Heart right ventricle (tissue), 16 donors: ENCODE measurements at regions not wholly inside any gene's neighbourhood (a gene's known extent, or its start where the extent isn't known, plus 50 kb on each side); places are given as distances from the start of the nearest gene placed in this dataset.

ENCODE experiments used
- ATAC-seq, 8 donors: fragments of 200-7000 bp; cut with Tn5 transposase; one replicate each; pipeline ENCODE4 v1.9.1; 2020; ENCODE audit warnings: mild to moderate bottlenecking in 8 of 8, moderate library complexity in 8 of 8, moderate number of reproducible peaks in 1 of 8
- DNase-seq, 2 donors: peaks; one replicate each; pipeline ENCODE4 v3.0.0-alpha.2; 2020
- H3K27ac ChIP-seq, 10 donors: fragments of 200-600 bp; sonication (generic) in 2 of 10; one replicate each; pipeline versions ENCODE4 v1.5.0 to v1.8.0; 2020 to 2022; ENCODE audit warnings: mild to moderate bottlenecking in 3 of 10
- H3K27me3 ChIP-seq, 7 donors: fragments of 200-600 bp; one replicate each; pipeline ENCODE4 v1.8.0; 2021 to 2022; ENCODE audit warnings: mild to moderate bottlenecking in 2 of 7
- H3K36me3 ChIP-seq, 9 donors: fragments of 200-600 bp; sonication (generic) in 1 of 9; one replicate each; pipeline versions ENCODE4 v1.5.0 to v1.8.0; 2020 to 2022; ENCODE audit warnings: mild to moderate bottlenecking in 2 of 9
- H3K4me1 ChIP-seq, 9 donors: fragments of 200-600 bp; sonication (generic) in 1 of 9; one replicate each; pipeline versions ENCODE4 v1.5.0 to v1.8.0; 2020 to 2022; ENCODE audit warnings: mild to moderate bottlenecking in 4 of 9
- H3K4me3 ChIP-seq, 10 donors: fragments of 200-600 bp; sonication (generic) in 2 of 10; one replicate each; pipeline versions ENCODE4 v1.5.0 to v1.8.0; 2020 to 2022; ENCODE audit warnings: mild to moderate bottlenecking in 7 of 10, moderate library complexity in 2 of 10
- H3K9me3 ChIP-seq, 11 donors: fragments of 200-600 bp in 10 of 11; sonication (generic) in 2 of 11; one replicate each; pipeline versions ENCODE4 v1.5.0 to v1.8.0; 2013 to 2022; ENCODE audit warnings: mild to moderate bottlenecking in 2 of 11, control low read depth in 1 of 11, moderate library complexity in 1 of 11
- WGBS, 2 donors: extraction: QIAGEN DNeasy Blood & Tissue Kit; methylation state at CpG; one replicate each; pipeline ENCODE4 v1.1.7; 2013; ENCODE audit warnings: inconsistent platforms in 1 of 2; 5-methylcytosine and 5-hydroxymethylcytosine counted together
- intact Hi-C, 10 donors: fragments of 100-400 bp; cut with DNase I; formaldehyde crosslinking; loops; one replicate each; pipeline versions ENCODE4 v1.11.1 to v1.14.2; 2022
- TF ChIP-seq, protein P1 (sequence below), 9 donors: fragments of 200-600 bp; sonication (generic) in 2 of 9; IDR thresholded peaks; one replicate each; pipeline versions ENCODE4 v1.5.0 to v1.8.0; 2021 to 2022; ENCODE audit warnings: antibody characterized with exemption in 9 of 9, mild to moderate bottlenecking in 5 of 9, moderate library complexity in 1 of 9
- donor health status: Arrhythmogenic right ventricular cardiomyopathy.
- donor health status: ischemic (EF 13 %, LVEDD 7.1; RV severe dilation, severe dysfunction).
- donor health status: healthy with polysubstance abuse.
- donor health status: DM: no; HTN: yes; CAD: no.
- donor health status: DM: no; HTN: no; CAD: no.
- donor health status: ischemic (EF 25% LVEDD 6.9; RV normal size, moderate dysfunction).
- donor health status: ischemic (EF 25% LVEDD 5.7; RV mildly dilated, moderate dysfunction).
- donor health status: healthy.
- donor health status: DM: yes; HTN: yes; CAD: no.
- donor health status: Ischemic cardiomyopathy.
- donor health status: ischemic (EF 35%, LVEDD 5.7; RV mildly dilated, moderate dysfunction).
- donor health status: nonischemic (EF 11% LVEDD 7.7; RV severe dilation, severe dysfunction).
- donor health status: DM: yes; HTN: yes; CAD: no.
- donor health status: PGD.
- donor health status: ischemic (EF 29% LVEDD 5.4; RV normal size, mild dysfunction).
- donor health status: nonischemic (EF 23%, LVEDD 6.1; RV moderate dilation, normal function).

DNA sequence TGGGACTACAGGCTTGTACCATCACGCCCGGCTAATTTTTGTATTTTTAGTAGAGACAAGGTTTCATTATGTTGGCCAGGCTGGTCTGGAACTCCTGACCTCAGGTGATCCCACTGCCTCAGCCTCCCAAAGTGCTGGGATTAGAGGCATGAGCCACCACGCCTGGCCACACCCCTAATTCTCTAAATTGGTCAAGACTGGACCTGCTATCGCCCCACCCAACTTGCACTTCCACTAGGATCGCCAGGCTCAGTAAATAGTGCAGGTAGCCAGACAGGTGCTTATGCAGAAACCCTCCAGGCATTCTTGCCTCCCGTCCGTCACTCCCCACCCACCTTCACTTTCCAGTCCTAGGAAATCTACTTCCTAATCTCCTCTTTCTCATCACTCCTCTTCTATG, 481.4 kb upstream of the EEF2KMT start:
- TF ChIP-seq, protein P1, sequence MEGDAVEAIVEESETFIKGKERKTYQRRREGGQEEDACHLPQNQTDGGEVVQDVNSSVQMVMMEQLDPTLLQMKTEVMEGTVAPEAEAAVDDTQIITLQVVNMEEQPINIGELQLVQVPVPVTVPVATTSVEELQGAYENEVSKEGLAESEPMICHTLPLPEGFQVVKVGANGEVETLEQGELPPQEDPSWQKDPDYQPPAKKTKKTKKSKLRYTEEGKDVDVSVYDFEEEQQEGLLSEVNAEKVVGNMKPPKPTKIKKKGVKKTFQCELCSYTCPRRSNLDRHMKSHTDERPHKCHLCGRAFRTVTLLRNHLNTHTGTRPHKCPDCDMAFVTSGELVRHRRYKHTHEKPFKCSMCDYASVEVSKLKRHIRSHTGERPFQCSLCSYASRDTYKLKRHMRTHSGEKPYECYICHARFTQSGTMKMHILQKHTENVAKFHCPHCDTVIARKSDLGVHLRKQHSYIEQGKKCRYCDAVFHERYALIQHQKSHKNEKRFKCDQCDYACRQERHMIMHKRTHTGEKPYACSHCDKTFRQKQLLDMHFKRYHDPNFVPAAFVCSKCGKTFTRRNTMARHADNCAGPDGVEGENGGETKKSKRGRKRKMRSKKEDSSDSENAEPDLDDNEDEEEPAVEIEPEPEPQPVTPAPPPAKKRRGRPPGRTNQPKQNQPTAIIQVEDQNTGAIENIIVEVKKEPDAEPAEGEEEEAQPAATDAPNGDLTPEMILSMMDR (IDR thresholded peaks at IDR 0.05), result no peak
- ATAC-seq, result no peak

DNA sequence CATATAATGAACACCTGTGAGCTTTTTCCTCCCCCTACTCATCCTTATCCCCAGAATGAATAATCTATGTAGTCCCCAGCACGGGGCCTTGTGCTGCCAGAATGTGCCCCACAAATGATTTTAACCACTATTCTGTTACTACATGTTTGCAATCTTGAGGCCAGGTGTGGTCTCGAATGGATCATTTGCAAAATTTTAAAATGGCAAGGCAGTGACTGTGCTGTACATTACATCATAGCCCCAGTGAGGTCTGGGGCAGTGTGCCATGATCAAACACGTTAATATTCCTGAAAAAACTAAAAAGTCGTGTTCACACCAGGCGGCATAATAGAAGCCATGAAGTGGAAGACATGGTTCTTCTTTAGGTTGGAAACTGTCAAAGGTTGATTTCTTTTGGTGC, 479.9 kb upstream of the EEF2KMT start:
- Histone ChIP-seq H3K27ac (no peak overlapping the region), H3K9me3 (no peaks in the 10 kb centered on the region), H3K4me3 (no peak overlapping the region), H3K36me3 (no peaks in the 10 kb centered on the region), H3K27me3 (peaks cover 0 to 13% (median 0%) of the 10 kb centered on the region in 7 donors), H3K4me1 (no peaks in the 10 kb centered on the region)
- no peak for ATAC-seq
- TF ChIP-seq, protein P1 (IDR thresholded peaks at IDR 0.05), result no peak
- no peak for DNase-seq
- intact Hi-C loops, result no loop called here
- WGBS, 2 donors, result 77 to 80% methylated on average over 5 of the region's 5 CpGs

More for the DNA sequence above, 481.4 kb upstream of the EEF2KMT start:
- WGBS, 2 donors, result 73 to 75% methylated on average over 7 of the region's 7 CpGs
- no peaks in the 10 kb centered on the region for H3K9me3 ChIP-seq
- no peak overlapping the region for H3K27ac ChIP-seq
- H3K4me3 ChIP-seq, result no peak overlapping the region
- no peaks in the 10 kb centered on the region for H3K36me3 ChIP-seq
- intact Hi-C loops, result no loop called here
- H3K4me1 ChIP-seq, result no peaks in the 10 kb centered on the region
- DNase-seq, result no peak
- H3K27me3 ChIP-seq, result peaks cover 0 to 13% (median 0%) of the 10 kb centered on the region in 7 donors

DNA sequence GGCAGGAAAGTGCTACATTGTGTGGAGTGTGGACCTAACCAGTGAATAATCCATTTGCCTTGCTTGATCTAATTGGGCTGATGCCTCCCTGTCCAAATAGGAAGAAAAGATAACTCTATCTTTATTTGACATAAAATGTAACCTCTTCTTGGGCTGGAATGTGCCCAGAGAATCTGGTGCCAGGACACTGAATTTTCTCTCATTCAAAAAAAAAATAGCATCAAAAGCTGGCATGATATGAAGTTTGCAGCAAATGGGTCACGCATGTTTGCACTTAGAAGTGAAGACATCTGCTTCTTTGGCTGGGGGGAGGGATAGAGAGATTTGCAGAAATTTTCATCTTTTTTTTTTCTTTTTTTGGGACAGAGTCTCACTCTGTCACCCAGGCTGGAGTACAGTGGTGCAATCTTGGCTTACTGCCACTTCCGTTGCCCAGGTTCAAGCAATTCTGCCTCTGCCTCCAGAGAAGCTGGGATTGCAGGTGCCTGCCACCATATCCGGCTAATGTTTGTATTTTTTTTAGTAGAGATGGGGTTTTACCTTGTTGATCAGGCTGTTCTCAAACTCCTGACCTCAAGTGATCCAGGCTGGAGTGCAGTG, 478.2 kb upstream of the EEF2KMT start:
- peaks cover 0 to 13% (median 0%) of the 10 kb centered on the region in 7 donors for H3K27me3 ChIP-seq
- no peak overlapping the region for H3K27ac ChIP-seq
- ATAC-seq (no peak), DNase-seq (no peak)
- H3K4me1 ChIP-seq, result no peaks in the 10 kb centered on the region
- TF ChIP-seq, protein P1 (IDR thresholded peaks at IDR 0.05), result no peak
- no peaks in the 10 kb centered on the region for H3K36me3 ChIP-seq
- no peak overlapping the region for H3K4me3 ChIP-seq
- peaks cover 0 to 6% (median 0%) of the 10 kb centered on the region in 11 donors for H3K9me3 ChIP-seq
- intact Hi-C loops, result no loop called here
- 78 to 85% methylated on average over 3 of the region's 3 CpGs for WGBS, 2 donors

DNA sequence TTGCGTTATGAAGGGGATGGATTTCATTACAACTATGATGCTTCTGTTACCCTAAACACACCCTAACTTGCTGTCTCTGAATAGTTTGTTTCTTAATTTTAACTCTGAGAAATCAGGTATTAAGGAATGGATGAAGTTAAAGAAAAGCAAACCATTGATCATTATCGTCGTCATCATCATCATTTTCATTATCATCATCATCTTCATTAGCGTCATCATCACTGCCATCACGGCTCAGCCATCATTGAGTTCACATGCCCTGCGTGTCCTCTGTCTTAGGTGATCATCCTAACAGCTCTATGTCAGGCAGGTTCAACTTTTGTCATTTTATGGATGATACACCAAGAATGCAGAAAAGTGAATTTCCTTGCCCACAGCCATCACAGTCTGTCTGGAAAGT, 477.5 kb upstream of the EEF2KMT start:
- Histone ChIP-seq H3K4me1 (no peaks in the 10 kb centered on the region), H3K4me3 (no peak overlapping the region), H3K27ac (no peak overlapping the region), H3K9me3 (peaks cover 0 to 6% (median 0%) of the 10 kb centered on the region in 11 donors), H3K36me3 (no peaks in the 10 kb centered on the region), H3K27me3 (peaks cover 0 to 7% (median 0%) of the 10 kb centered on the region in 7 donors)
- TF ChIP-seq, protein P1 (IDR thresholded peaks at IDR 0.05), result no peak
- WGBS, 2 donors, result 89 to 90% methylated on average over 6 of the region's 6 CpGs
- intact Hi-C loops, result no loop called here
- ATAC-seq (no peak), DNase-seq (no peak)
